IPS-18a (cell line): ENCODE measurements at regions not wholly inside any gene's neighbourhood (a gene's known extent, or its start where the extent isn't known, plus 50 kb on each side); places are given as distances from the start of the nearest gene placed in this dataset.

Experiments used
- H3K27ac ChIP-seq: one replicate; pipeline ENCODE4 v1.5.1; 2013; ENCODE audit warnings: low read length
- H3K27me3 ChIP-seq: one replicate; pipeline ENCODE4 v1.6.1; 2013; ENCODE audit warnings: mild to moderate bottlenecking, low read length; ENCODE audit not compliant: control insufficient read depth, insufficient read depth
- H3K36me3 ChIP-seq: one replicate; pipeline ENCODE4 v1.6.1; 2013; ENCODE audit warnings: low read depth, low read length; ENCODE audit not compliant: control insufficient read depth
- H3K4me1 ChIP-seq: one replicate; pipeline ENCODE4 v1.6.1; 2013; ENCODE audit warnings: low read depth, low read length; ENCODE audit not compliant: control insufficient read depth
- H3K4me3 ChIP-seq: one replicate; pipeline ENCODE4 v1.5.1; 2013; ENCODE audit warnings: low read length
- H3K9ac ChIP-seq: one replicate; pipeline ENCODE4 v1.6.1; 2013; ENCODE audit warnings: mild to moderate bottlenecking, low read length, moderate library complexity
- H3K9me3 ChIP-seq: one replicate; pipeline ENCODE4 v1.6.1; 2013; ENCODE audit warnings: low read depth, low read length; ENCODE audit not compliant: control insufficient read depth

GRCh38 chr5:23635938-23636337, 128.5 kb downstream of the PRDM9 start:
- Histone ChIP-seq H3K9me3 (no peaks in the 10 kb centered on the region), H3K9ac (no peak overlapping the region), H3K36me3 (no peaks in the 10 kb centered on the region), H3K27ac (no peak overlapping the region), H3K4me3 (no peak overlapping the region), H3K4me1 (peaks cover 5% of the 10 kb centered on the region), H3K27me3 (no peaks in the 10 kb centered on the region)

GRCh38 chr5:23639326-23639725, 131.9 kb downstream of the PRDM9 start:
- Histone ChIP-seq H3K4me1 (peaks cover 5% of the 10 kb centered on the region), H3K9me3 (no peaks in the 10 kb centered on the region), H3K27ac (no peak overlapping the region), H3K36me3 (no peaks in the 10 kb centered on the region), H3K27me3 (no peaks in the 10 kb centered on the region), H3K9ac (no peak overlapping the region), H3K4me3 (no peak overlapping the region)

DNA sequence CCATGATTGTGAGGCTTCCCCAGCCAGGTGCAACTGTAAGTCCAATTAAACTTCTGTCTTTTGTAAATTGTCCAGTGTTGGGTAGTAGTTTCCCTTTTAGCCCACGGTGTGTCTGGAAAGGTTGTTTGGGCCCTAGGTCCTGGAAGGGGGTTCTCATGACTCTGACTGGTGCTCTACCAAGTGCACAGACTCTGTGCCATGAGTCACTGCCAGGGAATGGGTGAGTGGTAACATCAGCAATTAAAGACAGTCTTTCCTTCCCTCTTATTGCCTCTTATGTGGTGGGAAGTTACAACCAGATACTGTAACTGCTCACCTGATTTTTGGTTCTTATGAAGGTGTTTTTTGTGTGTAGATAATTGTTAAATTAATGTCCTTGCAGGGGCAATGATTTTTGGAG, 141.2 kb downstream of the PRDM9 start:
- no peak overlapping the region for H3K27ac ChIP-seq
- no peaks in the 10 kb centered on the region for H3K4me1 ChIP-seq
- H3K9me3 ChIP-seq, result no peaks in the 10 kb centered on the region
- H3K9ac ChIP-seq, result no peak overlapping the region
- no peaks in the 10 kb centered on the region for H3K27me3 ChIP-seq
- H3K4me3 ChIP-seq, result no peak overlapping the region
- no peaks in the 10 kb centered on the region for H3K36me3 ChIP-seq

GRCh38 chr5:23649594-23649993, 142.2 kb downstream of the PRDM9 start:
- Histone ChIP-seq H3K36me3 (no peaks in the 10 kb centered on the region), H3K27ac (no peak overlapping the region), H3K9me3 (no peaks in the 10 kb centered on the region), H3K4me3 (no peak overlapping the region), H3K4me1 (no peaks in the 10 kb centered on the region), H3K9ac (no peak overlapping the region), H3K27me3 (no peaks in the 10 kb centered on the region)

DNA sequence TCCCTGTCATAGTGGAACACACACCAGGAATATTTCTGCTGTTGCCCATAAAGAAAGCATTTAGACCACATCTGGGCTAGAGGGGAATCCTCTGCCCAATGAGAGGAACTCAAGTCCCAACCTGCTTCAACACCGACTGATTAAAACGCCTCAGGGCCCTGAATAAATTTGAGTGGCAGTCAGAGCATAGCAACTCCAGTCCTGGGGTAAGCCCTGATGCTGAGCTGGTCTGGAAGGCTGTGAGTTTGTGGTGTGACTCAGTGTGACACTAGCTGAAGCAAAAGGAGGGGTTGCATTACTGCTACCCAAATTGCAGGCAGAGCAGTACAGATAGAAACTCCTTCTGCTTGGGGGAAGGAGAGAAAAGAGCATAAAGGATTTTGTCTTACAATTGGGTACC, 148.3 kb downstream of the PRDM9 start:
- H3K4me3 ChIP-seq, result no peak overlapping the region
- no peak overlapping the region for H3K9ac ChIP-seq
- no peaks in the 10 kb centered on the region for H3K4me1 ChIP-seq
- H3K27me3 ChIP-seq, result no peaks in the 10 kb centered on the region
- no peak overlapping the region for H3K27ac ChIP-seq
- no peaks in the 10 kb centered on the region for H3K9me3 ChIP-seq
- H3K36me3 ChIP-seq, result no peaks in the 10 kb centered on the region

GRCh38 chr5:23675456-23675855, 168.0 kb downstream of the PRDM9 start:
- Histone ChIP-seq H3K4me1 (no peaks in the 10 kb centered on the region), H3K4me3 (no peak overlapping the region), H3K36me3 (no peaks in the 10 kb centered on the region), H3K9ac (no peak overlapping the region), H3K9me3 (no peaks in the 10 kb centered on the region), H3K27ac (no peak overlapping the region), H3K27me3 (no peaks in the 10 kb centered on the region)

DNA sequence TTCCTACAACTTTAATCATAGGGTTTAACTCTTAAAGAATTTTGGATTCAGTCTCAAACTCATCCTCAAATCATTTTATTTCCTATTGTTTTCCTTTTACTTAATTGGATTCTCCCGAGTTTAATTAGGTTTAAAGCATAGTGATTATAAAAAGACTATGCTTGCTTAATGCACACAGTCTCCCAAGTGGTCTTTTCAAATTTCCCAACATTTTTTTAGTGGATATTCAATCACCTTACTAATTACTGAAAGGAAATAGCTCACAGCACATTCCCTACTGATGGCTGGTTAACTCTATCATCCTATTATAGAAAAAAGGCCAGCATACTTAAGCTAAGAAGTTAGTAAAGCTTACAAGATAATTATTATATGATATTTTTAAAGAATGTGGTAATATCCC, 170.6 kb downstream of the PRDM9 start:
- H3K27me3 ChIP-seq, result no peaks in the 10 kb centered on the region
- H3K36me3 ChIP-seq, result no peaks in the 10 kb centered on the region
- H3K4me3 ChIP-seq, result no peak overlapping the region
- no peaks in the 10 kb centered on the region for H3K9me3 ChIP-seq
- no peaks in the 10 kb centered on the region for H3K4me1 ChIP-seq
- H3K27ac ChIP-seq, result no peak overlapping the region
- no peak overlapping the region for H3K9ac ChIP-seq

DNA sequence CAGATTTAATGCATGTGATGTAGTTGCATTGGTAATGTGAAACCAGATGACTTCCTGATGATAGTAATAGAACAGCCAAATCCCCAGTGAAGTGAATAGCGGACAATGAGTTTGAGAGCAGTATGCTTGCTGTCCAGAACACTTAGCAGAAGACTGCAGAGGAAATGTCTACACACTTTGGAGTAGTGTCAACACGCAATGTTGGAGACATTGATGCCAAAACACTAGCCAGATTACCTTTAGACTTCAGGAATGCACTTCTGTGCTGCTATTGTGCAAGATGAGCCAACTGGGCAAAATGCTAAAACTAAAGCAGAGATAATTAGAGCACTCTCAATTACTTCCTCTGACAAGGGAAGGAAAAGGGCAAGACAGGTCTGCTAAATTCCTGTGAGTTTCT, 176.7 kb downstream of the PRDM9 start:
- Histone ChIP-seq H3K4me1 (no peaks in the 10 kb centered on the region), H3K36me3 (no peaks in the 10 kb centered on the region), H3K27me3 (no peaks in the 10 kb centered on the region), H3K9me3 (no peaks in the 10 kb centered on the region), H3K9ac (no peak overlapping the region), H3K27ac (no peak overlapping the region), H3K4me3 (no peak overlapping the region)

DNA sequence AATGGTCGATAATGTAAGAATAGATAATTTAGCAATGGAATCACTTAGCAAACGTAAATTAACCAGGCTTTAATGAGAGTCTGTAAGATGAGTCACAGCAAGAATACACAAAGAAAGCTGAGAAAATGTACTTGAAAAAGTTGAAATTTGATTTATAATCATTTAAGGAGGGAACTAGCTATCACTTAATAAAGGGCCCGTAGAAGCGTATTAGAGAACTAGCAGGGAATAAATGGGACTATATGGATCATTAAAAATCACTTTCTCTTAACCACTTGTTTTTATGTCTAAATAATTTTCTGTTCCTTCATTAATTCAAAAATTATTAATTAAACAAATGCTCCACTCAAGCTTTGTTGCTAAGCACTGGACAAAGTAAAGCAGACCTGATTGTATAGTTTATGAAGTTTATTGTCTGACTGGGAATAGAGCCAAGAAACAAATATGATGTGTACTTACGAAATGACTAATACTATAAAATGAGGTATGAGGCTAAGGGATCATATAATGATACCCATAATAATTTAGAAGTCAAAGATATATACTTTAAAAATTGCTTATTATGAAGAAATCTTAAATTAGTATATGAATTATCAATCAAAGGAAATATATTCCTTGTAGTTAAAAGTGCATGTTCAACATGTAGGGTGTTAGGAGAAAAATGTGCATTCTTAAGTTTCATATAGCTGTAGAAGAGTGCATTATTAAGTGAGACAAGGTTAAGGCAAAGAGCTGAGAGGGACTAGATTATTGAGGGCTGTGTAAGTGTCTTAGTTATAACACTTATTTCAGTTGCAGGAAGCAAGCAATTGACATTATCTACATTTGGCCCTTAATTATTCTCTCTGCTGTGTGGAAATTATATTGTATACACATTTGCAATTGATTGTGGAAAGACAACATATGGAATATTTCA, 196.8 kb downstream of the PRDM9 start:
- Histone ChIP-seq H3K36me3 (no peaks in the 10 kb centered on the region), H3K4me3 (no peak overlapping the region), H3K9ac (no peak overlapping the region), H3K9me3 (no peaks in the 10 kb centered on the region), H3K4me1 (no peaks in the 10 kb centered on the region), H3K27me3 (no peaks in the 10 kb centered on the region), H3K27ac (no peak overlapping the region)

GRCh38 chr5:23717486-23717885, 210.1 kb downstream of the PRDM9 start:
- Histone ChIP-seq H3K4me1 (no peaks in the 10 kb centered on the region), H3K27ac (no peak overlapping the region), H3K27me3 (no peaks in the 10 kb centered on the region), H3K36me3 (no peaks in the 10 kb centered on the region), H3K9ac (no peak overlapping the region), H3K4me3 (no peak overlapping the region), H3K9me3 (no peaks in the 10 kb centered on the region)

DNA sequence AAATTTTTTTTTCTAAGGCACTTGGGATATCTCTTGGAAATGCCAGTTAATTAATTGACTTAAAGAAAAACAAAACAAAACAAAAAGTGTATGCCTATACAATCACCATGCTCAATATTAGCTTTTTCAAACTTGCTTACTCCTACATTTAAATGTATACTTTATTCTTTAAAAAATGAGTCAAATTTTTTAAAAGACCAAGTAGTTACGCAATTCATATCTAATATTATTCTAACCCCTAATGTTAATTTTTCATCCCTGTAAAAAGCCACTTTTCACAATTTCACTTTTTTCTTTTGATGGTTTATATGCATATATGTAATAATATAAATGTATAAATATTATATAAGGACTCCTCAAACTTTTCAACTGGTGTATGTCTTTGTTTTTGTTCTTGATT, 211.2 kb downstream of the PRDM9 start:
- no peak overlapping the region for H3K27ac ChIP-seq
- no peaks in the 10 kb centered on the region for H3K36me3 ChIP-seq
- no peak overlapping the region for H3K4me3 ChIP-seq
- no peak overlapping the region for H3K9ac ChIP-seq
- H3K4me1 ChIP-seq, result no peaks in the 10 kb centered on the region
- no peaks in the 10 kb centered on the region for H3K9me3 ChIP-seq
- H3K27me3 ChIP-seq, result no peaks in the 10 kb centered on the region

DNA sequence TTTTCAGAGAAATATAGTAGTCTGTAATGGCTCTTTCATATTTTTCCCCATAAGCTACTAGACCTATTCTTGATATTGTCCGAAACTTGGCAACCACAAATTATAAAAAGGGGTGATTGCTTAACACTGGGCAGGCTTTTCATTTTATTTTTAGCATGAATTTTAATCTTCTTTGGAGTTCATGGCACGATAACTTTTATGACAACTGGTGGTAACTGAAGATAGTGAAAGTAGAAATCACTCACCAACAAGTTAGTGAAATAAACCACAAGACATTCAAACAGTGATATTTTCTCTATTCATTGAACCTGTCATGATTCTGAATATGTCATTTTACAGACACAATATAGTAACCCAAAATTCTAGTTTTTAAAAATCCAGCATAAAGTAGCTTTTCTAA, 213.9 kb downstream of the PRDM9 start:
- H3K4me1 ChIP-seq, result no peaks in the 10 kb centered on the region
- H3K27me3 ChIP-seq, result no peaks in the 10 kb centered on the region
- no peaks in the 10 kb centered on the region for H3K36me3 ChIP-seq
- no peak overlapping the region for H3K27ac ChIP-seq
- H3K9ac ChIP-seq, result no peak overlapping the region
- H3K9me3 ChIP-seq, result no peaks in the 10 kb centered on the region
- H3K4me3 ChIP-seq, result no peak overlapping the region
